OCI-M2 (cell line): ENCODE measurements at regions not wholly inside any gene's neighbourhood (a gene's known extent, or its start where the extent isn't known, plus 50 kb on each side); places are given as distances from the start of the nearest gene placed in this dataset.

Experiments used
- DNase-seq: peaks from one replicate; lab custom pipeline; 2025; ENCODE audit not compliant: unreplicated experiment; lab: John Stamatoyannopoulos, UW

DNA sequence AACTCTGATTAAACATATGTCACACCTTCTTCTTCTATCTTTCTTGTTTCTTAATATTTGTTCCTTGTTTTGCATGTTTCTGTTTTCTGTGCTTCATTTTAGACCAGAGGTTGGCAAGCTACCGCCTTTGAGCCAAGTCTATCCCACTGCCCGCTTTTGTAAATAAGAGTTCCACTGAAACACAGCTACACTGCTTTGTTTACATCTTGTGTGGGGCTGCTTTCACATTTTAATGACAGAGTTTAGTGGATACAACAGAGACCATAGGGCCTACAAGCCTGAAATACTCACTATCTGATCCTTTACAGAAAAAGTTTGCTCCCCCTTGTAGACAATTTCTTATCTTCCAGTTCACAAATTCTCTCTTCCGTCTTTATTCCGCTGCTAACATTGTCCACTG lies 109.4 kb upstream of the SPACA1 start:
- no peak for DNase-seq

- DNase-seq: no peak
Observed at GRCh38 chr6:87936065-87936464, 111.6 kb upstream of the SPACA1 start.

DNA sequence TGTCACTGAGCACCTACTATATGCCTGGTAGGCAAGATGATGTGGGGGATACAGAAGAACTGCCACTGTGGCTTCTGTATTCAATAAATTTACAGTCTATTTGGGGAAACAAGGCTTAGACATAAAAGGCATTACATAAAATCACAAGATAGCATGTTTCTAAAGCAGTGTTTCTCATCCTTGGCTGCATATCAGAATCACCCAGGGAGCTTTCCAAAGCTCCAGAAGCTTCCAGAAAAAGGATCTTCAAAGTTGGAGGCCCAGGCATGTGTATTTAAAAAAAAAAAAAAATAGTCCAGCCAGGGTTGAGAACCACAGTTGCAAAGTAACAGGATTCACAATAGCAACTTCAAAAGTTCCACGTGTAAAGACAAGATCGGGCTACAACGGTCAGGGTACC lies 112.4 kb upstream of the SPACA1 start:
- DNase-seq: no peak

GRCh38 chr6:87932361-87932760 lies 115.3 kb upstream of the SPACA1 start:
- DNase-seq: no peak

DNA sequence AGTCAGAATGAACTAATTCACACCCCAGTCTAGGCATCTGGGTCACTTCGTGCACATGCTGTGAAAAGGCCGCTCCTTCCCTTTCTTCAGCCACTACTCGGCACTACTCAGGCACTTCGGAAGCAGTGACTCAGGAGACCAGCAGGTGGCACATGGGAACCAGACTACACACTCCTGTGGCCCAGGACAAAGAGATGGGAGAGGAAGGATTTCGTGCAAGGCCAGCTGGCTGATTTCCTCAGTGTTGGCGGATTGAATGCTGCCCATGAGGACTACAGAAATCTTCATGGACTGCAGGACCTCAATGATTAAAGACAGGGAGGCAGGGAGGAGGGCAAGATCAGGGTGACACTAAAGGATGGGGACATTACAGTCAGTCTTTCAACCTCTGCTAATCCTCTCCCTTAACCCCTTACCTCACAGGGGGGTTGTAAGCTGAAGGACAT lies 117.8 kb upstream of the SPACA1 start:
- DNase-seq: peak; percentile 72

- DNase-seq: no peak
Observed at GRCh38 chr6:87926687-87927086, 121.0 kb upstream of the SPACA1 start.

- no peak for DNase-seq
Observed at GRCh38 chr6:87926072-87926471, 121.6 kb upstream of the SPACA1 start.

GRCh38 chr6:87925373-87926060 lies 122.1 kb upstream of the SPACA1 start:
- no peak for DNase-seq

GRCh38 chr6:87923389-87924050 lies 124.1 kb upstream of the SPACA1 start:
- DNase-seq: no peak

GRCh38 chr6:87922947-87923330 lies 124.7 kb upstream of the SPACA1 start:
- no peak for DNase-seq

- no peak for DNase-seq
Observed at GRCh38 chr6:87922196-87922946, 125.3 kb upstream of the SPACA1 start.

DNA sequence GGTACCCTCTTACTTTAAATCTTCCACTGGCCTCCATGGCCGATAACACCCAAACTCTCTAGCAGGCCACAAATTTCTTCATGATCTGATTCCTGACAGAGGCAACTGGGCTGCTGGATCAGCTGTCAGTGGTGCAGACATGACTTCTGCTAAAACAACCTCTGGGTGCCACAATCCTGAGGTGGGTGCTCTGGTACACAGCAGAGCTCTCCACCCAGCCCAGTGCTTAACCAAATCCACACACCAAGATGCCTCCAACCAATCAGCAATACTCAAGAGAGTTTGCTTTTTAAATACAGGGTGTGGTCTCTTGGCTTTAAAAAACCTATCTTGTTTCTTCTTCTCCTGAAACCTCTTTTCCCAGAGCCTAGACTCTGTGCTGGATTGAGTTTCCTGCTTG lies 126.6 kb upstream of the SPACA1 start:
- no peak for DNase-seq

GRCh38 chr6:87920245-87920644 lies 127.4 kb upstream of the SPACA1 start:
- no peak for DNase-seq

GRCh38 chr6:87919416-87919815 lies 128.2 kb upstream of the SPACA1 start:
- DNase-seq: no peak

DNA sequence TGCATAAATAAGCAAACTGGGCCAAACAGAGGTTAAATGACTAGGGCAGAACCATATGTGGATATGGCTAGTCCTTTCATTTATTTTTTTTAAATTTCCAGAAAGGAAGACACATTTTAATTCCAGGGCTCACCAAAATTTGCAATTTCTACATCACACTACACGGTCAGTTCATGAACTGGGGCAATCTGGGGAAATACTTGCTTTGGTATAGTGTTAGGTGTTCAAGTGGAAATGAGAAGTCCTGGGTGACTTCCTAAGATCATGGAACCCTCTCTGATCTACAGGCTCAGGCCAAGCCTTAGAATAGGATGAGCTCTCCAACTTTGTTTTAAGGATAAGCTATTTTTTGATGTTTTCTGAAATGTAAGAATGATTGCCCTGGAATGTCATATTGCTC lies 128.6 kb upstream of the SPACA1 start:
- no peak for DNase-seq

DNA sequence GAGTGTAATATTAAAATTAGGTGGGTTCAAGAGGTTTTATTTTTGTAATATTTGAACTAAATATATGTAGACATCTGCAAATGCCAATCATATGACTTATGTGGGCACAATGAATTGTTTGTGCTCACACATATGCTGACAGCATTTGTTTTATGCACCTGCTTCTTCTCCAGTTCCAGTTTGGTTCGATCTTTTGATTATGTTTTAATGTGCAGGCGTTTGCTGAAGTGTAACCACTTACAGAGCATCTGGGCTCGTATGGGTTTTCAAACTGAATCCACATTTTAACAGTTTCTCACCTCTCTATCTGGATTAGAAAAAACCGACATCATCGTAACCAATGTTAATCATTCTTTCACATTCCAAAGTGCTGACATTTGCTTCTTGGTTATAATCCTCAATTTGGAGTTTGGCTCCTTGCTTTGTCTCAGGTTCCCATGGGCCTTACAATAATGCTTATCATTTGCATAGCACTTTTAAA lies 129.1 kb upstream of the SPACA1 start:
- no peak for DNase-seq

DNA sequence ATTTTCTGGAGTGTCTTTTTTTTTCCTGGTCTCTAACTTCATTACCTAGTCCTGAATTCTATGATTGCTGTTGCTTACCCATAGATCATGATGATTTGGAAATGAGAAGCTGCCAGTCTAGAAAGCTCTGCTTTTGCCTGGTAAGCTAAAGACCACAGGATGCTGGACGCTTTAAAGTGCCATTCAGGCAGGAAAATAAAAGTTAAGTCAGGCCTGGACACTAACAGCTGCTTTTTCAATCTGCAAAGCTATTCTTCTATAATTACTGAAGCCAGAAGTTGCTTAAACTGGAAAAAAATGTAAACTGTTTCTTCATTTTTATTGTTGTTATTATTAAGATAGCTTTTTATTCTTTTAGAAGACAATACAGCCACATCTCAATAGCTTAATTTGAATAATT lies 129.8 kb upstream of the SPACA1 start:
- DNase-seq: no peak

- DNase-seq: no peak
Observed at GRCh38 chr6:87916446-87916845, 131.2 kb upstream of the SPACA1 start.

- DNase-seq: no peak
Observed at GRCh38 chr6:87914637-87915395, 132.8 kb upstream of the SPACA1 start.

- no peak for DNase-seq
Observed at GRCh38 chr6:87913974-87914373, 133.7 kb upstream of the SPACA1 start.

DNA sequence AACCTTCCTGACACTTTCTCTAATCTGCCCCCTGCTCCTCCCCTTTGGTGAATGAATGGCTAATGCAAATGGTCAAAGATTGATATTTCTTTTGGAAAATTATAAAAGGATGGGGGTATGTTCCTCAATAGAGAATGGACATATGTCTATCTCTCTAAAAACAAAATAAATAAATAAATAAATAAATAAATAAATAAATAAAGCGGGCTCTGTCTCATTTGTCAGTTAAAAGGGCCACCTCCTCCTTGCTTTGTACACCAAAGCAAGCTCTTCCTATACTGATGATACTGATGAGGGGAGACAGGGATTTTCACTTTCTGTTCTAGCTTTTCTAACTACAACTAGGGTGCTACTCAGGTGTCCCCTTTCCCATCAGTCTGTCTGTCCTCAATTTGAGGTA lies 135.5 kb upstream of the SPACA1 start:
- no peak for DNase-seq
